ENCODE measurements at regions not wholly inside any gene's neighbourhood (a gene's known extent, or its start where the extent isn't known, plus 50 kb on each side); places are given as distances from the start of the nearest gene placed in this dataset.

- Histone ChIP-seq H3K4ac (replicated peaks; ENCODE audit: insufficient read length, low read depth, low read length) (no peak overlapping the region), H2BK15ac (ENCODE audit: low read length) (no peak overlapping the region), H2BK5ac (ENCODE audit: low read depth, low read length) (no peak overlapping the region), H3K14ac (ENCODE audit: insufficient read length) (no peak overlapping the region), H4K20me1 (replicated peaks in 1 of 2; ENCODE audit: control insufficient read depth in 1 of 2, insufficient read depth in 2 of 2, low read length in 2 of 2) (peaks cover 0 to 1% of the 10 kb centered on the region in 2 experiments), H4K5ac (ENCODE audit: insufficient read length, low read depth, low read length) (no peak overlapping the region), H3K36me3 (ENCODE audit: control insufficient read depth in 2 of 4, insufficient read depth in 4 of 4, low read length in 3 of 4) (no peaks in the 10 kb centered on the region), H2AFZ (ENCODE audit: low read length) (no peak overlapping the region), H3K4me3 (ENCODE audit: extremely low read depth in 1 of 4, insufficient read depth in 2 of 4, low read depth in 3 of 4, low read length in 4 of 4) (no peak overlapping the region), H3K18ac (ENCODE audit: extremely low read depth, low read length) (no peak overlapping the region), H2AK5ac (ENCODE audit: low read depth, low read length) (no peak overlapping the region), H2BK120ac (replicated peaks; ENCODE audit: low read depth, low read length) (no peak overlapping the region), H3K23me2 (ENCODE audit: low read depth, low read length) (peaks cover 1% of the 10 kb centered on the region; the same call in 1 of the 2 replicates), H3K79me1 (ENCODE audit: low read depth, low read length) (no peaks in the 10 kb centered on the region), H2BK20ac (ENCODE audit: low read length) (no peak overlapping the region), H3K4me2 (ENCODE audit: insufficient read depth in 1 of 2, low read depth in 2 of 2, low read length in 2 of 2) (no peak overlapping the region), H3K79me2 (ENCODE audit: control insufficient read depth in 1 of 2, insufficient read depth in 2 of 2, low read length in 2 of 2) (no peaks in the 10 kb centered on the region), H2BK12ac (ENCODE audit: low read depth, low read length) (no peak overlapping the region), H3K27ac (ENCODE audit: low read depth, low read length) (no peak overlapping the region), H3K56ac (replicated peaks; ENCODE audit: insufficient read length, low read depth, low read length) (no peak overlapping the region), H4K8ac (ENCODE audit: extremely low read depth, insufficient read depth, low read length) (no peak overlapping the region), H3K9me3 (ENCODE audit: insufficient read depth in 2 of 2, low read depth in 1 of 2, low read length in 1 of 2) (no peaks in the 10 kb centered on the region), H3K27me3 (replicated peaks in 1 of 4; ENCODE audit: control insufficient read depth in 3 of 4, extremely low read depth in 1 of 4, insufficient read depth in 3 of 4, low read length in 3 of 4) (no peaks in the 10 kb centered on the region), H3K4me1 (replicated peaks in 1 of 4; ENCODE audit: control insufficient read depth in 3 of 4, insufficient read depth in 4 of 4, low read length in 3 of 4) (no peaks in the 10 kb centered on the region), H3K23ac (ENCODE audit: insufficient read length) (no peak overlapping the region), H4K91ac (replicated peaks; ENCODE audit: insufficient read length, low read length) (no peak overlapping the region), H3K9ac (replicated peaks in 1 of 4; ENCODE audit: extremely low read depth in 1 of 4, low read depth in 3 of 4, low read length in 3 of 4) (no peak overlapping the region)
- FAIRE-seq (no peak), DNase-seq (ENCODE audit: low read depth in 1 of 2, low spot score in 2 of 2) (no peak)
- ChIA-PET CTCF (ENCODE audit: partially characterized antibody) (interaction anchor here (1.0 to 1.4 kb wide), 3 partner anchors 12 to 328 kb away, joined by 4 to 6 read pairs (median 4); no protein-coding TSS in a partner anchor), POLR2A (ENCODE audit: partially characterized antibody) (no interaction called here)
- WGBS, 2 experiments (ENCODE audit: extremely low coverage in 1 of 2, insufficient coverage in 1 of 2, insufficient read length in 1 of 2, insufficient replicate concordance in 2 of 2, low coverage in 1 of 2, low lambda C conversion rate in 2 of 2, missing lambda C conversion rate in 1 of 2), result 89% methylated on average over 5 of the region's 5 CpGs; no CpG with 5 or more reads in 1 of the 2 experiments
- TF ChIP-seq ASH2L (IDR thresholded peaks at IDR 0.05; ENCODE audit: low read length), result no peak
- TF ChIP-seq POU5F1 (IDR thresholded peaks at IDR 0.05; ENCODE audit: low read depth, low read length), result no peak
- no peak for TF ChIP-seq KDM5A (IDR thresholded peaks at IDR 0.05; ENCODE audit: low read length)
- TF ChIP-seq MAX (IDR thresholded peaks at IDR 0.05), result no peak
- no peak for TF ChIP-seq BCL11A (IDR thresholded peaks at IDR 0.05; ENCODE audit: low read depth in 2 of 2, low read length in 2 of 2)
- no peak for TF ChIP-seq TCF12 (IDR thresholded peaks at IDR 0.05; ENCODE audit: low read depth, low read length)
- TF ChIP-seq EP300 (IDR thresholded peaks at IDR 0.05; ENCODE audit: borderline replicate concordance in 1 of 2, low read depth in 2 of 2, low read length in 2 of 2), result no peak
- no peak for TF ChIP-seq NANOG (IDR thresholded peaks at IDR 0.05; ENCODE audit: insufficient read depth, low read depth, low read length, poor library complexity, severe bottlenecking)
- TF ChIP-seq PHF8 (conservative IDR thresholded peaks at IDR 0.05; ENCODE audit: low read depth, low read length), result no peak
- no peak for TF ChIP-seq ATF3 (IDR thresholded peaks at IDR 0.05; ENCODE audit: insufficient read depth, low read depth, low read length)
- no peak for TF ChIP-seq CHD2 (IDR thresholded peaks at IDR 0.05; ENCODE audit: low read length)
These were observed 224.7 kb upstream of the TBC1D5 start for GRCh38 chr3:17967111-17967510.

Data from H1 (cell line).